SW 1271 (cell line): ENCODE measurements at regions not wholly inside any gene's neighbourhood (a gene's known extent, or its start where the extent isn't known, plus 50 kb on each side); places are given as distances from the start of the nearest gene placed in this dataset.

Experiments
- DNase-seq, 2 experiments: peaks; one replicate each; lab custom pipeline; 2025; lab: John Stamatoyannopoulos, UW

DNA sequence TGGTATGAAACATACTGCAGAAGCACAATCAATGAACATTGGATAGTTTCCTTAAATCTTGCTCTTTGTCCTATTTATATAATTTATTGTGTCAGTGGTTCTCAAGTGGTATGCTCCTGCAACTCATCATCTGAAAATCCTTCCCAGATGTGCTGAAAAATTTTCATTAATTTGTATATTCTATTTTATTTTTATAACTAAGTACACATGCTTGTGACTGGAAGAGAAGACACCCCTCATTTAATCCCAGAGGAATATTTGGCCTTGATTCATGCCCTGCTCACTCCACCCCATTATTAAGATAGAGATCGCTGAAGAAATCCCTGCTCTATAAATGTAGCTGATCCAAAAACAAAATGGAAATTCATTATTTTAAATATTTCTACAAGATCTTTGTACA is 870.5 kb upstream of the CXADR start:
- DNase-seq = no peak

DNA sequence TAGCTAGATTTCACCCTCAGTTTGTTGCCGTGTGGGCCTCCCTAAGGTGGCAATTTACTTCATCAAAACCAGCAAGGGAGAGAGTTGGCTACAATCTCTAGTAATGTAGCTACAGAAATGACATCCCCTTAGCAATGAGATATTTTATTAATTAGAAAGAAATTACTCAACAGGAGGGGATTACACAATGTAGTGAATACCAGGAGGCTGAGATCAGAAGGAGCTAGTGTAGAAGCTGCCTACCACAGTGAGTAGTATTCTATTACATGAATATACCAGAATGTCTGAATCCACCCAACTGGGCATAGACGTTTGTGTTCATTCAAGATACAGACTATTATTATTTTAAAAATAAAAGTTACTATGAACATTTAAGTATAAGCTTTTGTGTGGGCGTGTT is 868.2 kb upstream of the CXADR start:
- DNase-seq = no peak

DNA sequence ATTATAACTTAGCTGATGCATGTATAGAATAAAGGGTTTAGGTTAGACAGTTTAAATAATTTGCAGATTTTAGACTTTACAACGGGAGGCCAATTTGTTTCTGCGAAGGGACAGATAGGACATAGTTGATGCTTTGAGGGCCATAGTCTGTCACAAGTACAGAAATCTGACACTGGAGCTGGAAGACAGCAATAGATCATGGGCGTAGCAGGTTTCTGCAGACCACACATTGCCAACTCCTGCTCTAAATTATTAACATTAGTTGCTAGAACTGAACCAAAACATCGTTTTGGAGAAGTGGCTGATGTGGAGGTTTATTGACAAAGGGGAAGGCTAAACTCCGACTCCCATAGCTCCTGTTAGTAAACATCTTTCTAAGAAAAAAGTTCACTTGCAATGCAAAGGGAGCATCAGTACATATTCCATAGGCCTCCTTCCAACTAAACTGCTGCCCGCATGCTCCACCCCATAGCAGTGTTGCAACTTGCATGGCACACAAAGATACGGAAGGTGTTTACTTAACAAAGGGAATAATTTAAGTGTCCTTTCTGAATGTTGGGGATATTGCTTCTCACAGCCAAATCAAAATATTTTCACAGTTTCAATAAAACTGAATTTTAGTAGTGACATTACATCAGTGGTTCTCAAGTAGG is 862.0 kb upstream of the CXADR start:
- no peak for DNase-seq

DNA sequence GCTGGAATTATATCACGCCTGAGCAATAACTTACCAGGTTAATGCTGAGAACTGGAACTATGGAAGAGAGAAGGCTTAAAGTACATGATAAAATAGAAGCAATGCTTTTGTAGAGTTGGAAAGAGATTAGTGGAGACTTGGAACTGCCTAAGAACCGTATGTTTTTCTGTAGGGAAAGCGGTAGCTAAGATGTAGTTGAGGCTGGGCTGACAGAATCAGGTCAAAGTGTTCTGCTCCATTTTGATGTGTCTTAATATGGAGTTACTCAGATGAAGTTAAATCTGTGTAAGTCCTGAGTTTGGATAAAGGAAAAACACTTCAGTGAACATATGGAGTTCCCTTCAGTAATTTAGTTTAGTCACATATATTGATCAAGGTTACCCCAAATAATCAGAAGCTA is 860.9 kb upstream of the CXADR start:
- DNase-seq = no peak

DNA sequence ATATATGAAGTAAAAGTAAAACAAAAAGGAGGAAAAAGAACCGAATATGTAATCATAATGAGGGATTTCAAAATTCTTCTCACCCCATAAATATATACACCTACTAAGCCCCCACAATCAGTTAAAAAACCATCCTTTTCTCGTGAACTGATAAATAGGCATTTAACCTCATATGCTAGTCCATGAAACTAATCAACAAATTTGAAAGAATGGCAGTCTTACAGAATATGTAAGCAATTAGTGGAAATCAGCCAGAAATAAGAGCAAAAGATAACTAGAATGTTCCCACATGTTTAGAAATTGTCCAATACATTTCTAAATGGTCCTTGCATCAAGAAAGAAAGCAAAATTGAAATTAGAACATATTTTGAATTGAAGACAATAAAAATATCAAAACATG is 849.4 kb upstream of the CXADR start:
- DNase-seq = no peak

DNA sequence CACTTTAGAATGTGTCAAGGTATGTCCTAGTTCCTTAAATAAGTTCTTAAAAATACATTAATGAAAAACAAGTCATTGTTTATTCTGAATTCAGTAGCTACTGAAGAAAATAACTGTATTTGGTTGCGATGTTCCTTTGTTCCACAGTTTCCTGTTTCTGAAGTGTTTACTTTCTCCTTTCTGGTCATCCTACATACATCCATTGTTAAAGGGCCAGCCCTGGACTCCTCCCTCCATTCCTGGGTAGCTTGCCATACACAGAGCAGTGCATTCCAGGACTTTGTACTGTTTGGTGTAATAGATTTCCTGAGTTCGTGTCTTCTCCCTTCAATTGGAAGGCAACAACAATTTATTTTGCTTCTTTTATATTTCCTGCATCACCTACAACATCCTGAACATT is 845.4 kb upstream of the CXADR start:
- DNase-seq = no peak

DNA sequence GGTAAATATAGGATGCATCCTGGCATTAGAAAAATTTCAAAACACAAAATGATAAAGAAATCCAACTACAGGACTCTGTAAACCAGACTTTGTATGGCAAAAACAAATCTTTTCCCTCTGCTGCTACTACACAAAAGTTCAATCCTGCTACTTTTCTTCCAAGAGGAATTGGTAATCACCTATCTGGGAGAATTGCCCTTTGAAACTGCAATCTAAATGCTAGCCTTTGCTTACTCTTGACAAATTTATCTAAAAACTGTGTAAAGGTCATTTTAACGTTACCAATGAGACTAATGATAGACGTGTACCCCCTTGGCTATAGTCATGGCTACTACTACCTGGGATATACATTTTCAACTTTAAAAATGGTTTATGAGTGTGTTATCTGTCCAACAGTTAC is 837.9 kb upstream of the CXADR start:
- DNase-seq = no peak

DNA sequence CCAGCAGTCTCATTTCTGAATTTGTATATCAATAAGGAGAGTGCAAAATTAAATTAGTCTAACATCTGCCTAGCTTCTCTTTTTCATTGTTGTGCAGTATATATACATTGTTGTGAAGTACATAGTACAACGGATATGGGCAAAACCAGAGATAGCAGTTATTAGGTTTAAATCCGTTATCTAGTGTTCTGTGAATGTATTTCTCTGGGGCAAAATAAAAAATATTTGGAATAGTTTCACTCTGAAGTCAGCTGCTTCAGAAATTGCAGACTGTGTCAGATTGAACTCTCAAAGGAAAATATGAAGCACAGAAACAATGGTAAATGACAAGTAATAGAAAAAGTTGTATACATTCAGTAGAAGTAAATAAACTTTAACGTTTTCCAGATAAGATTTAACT is 836.5 kb upstream of the CXADR start:
- DNase-seq = no peak

DNA sequence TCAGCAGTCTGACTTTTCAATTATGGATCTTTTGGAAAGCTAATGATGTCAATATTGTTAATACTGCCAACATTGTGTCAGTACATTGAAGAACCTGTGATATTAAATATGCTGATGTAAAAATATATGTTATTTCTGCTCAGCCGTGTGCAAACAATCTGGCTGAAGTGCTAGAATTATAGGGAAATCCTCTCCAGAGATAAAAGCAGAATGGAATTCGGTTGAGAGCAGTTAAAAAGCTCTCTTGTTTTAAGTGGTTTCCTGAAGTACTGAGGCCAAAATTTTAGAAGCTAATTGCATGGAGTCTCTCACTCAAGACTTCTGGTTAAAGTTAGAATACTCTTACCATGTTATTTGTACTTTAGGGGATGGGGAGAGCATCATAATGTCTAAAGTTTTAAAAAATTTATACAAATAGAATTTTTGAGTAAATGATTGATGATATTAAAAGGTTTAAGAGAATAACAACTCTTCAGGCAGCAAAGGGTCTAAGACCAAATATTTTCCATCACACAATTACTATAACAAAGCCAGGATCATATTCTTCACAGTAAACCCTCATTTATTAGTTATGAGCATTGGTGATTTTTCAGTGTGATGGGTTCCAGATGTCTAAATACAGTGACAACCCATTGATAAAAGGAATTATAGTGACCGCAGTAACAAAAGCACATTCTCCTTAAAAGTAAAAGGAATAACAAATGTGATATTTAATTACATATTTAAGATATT is 834.2 kb upstream of the CXADR start:
- DNase-seq = no peak

DNA sequence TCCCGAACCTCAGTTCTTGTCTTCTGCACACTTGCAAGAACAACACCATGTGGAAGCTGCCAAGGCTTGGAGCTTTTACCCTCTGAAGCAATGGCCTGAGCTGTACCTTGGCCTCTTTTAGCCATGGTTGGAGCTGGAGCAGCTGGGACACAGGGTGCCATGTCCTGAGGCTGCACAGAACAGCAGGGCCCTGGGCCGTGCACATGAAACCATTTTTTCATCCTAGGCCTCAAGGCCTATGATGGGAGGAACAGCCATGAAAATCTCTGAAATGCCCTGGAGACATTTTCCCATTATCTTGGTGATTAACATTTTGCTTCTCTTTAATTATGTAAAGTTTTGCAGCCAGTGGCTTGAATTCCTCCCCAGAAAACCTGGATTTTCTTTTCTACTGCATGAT is 817.8 kb upstream of the CXADR start:
- no peak for DNase-seq

DNA sequence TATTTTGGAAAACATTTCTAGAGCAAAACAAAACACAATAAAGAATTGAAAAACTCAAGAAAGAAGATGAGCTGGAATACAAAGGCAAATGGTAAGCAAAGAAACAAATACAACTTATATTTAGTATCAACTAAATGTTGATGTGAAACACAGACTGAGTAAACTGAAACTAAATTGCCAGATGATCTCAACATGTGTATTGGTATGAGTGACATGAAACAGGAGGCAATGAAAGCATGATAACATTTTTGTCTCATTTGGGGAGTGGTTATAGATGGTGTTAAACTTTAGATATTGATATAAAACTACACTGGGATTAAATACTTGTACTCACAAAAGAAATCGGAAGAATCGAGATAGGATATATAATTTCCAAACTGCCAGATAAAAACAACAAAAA is 805.6 kb upstream of the CXADR start:
- no peak for DNase-seq

DNA sequence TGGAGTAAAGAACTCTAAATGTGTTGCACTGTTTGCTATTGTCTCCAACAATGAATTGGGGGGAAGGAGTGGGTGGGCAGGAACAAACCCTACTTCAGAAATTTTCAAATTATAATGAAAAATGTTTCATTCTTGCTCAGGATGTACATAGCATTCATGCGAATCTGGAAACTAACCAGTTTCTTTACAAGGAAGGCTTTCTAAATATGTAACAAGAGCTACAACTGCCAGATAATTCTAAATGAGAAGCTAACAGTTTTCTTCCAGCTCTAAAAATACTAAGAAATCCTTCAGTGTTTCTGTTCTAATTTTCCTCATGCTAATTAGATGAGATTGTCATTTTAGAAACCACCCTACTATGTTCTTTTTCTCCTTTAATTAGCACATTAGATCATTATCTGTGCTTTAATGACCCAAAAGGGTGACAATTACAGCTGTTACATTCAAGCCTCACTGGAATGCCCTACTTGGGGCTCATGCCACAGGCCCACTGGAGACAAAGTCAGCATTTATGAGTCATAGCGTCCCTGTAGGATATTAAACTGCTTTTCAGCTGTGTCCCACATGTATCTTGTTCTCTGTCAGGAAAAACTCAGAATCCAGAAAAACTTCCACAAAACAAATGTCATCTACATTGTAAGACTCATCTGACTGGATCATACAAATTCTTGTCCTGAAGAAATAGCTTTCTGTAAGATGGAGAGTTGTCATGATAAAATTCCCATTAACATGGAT is 804.6 kb upstream of the CXADR start:
- no peak for DNase-seq

DNA sequence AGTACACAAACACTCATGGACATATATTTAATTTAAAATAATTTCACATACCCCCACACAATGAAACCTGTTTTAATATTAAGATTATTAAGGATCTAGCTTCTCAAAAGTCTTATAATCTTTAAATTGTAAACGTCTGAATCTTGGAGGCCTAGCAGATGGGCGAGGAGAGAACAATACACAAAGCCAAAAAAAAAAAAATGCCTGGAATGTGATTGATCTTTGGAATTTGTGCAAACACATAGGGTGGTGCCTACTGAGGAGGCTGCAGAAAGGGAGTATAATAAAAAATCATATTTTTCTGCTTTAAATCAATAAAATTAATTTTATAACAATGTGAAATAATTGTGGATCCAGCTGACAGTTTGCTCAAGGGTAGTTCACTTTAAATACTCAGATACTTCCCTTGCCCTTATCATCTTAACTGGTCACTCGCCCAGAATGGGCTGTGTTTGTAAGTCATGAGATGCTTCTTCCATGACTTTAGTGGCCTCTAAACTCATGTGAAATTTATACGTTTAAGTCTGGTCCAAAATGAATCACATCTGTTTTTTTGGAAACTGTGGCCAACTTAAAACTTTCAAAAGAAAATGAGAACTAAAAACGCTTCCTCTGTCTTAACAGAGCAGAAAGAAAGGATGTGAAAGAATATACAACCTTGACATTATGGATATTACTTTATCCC is 802.8 kb upstream of the CXADR start:
- DNase-seq = no peak

DNA sequence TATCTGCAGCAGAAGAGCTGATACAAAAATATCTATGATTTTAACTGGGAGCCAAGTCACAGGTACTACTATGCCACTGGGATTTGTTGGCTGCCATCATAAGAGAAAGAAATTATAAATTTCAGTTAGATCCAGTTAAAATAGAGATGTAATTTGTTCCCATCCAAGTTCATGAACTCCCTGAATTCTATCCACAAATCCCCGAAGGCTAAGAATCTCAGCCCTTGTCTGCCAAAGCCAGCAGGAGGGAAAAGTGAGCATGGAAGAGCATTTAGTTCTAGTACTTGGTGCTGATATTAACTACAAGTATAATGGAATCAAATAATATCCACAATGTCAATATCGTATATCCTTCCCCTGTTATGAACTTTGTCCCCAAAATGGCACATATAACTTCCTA is 801.1 kb upstream of the CXADR start:
- no peak for DNase-seq

DNA sequence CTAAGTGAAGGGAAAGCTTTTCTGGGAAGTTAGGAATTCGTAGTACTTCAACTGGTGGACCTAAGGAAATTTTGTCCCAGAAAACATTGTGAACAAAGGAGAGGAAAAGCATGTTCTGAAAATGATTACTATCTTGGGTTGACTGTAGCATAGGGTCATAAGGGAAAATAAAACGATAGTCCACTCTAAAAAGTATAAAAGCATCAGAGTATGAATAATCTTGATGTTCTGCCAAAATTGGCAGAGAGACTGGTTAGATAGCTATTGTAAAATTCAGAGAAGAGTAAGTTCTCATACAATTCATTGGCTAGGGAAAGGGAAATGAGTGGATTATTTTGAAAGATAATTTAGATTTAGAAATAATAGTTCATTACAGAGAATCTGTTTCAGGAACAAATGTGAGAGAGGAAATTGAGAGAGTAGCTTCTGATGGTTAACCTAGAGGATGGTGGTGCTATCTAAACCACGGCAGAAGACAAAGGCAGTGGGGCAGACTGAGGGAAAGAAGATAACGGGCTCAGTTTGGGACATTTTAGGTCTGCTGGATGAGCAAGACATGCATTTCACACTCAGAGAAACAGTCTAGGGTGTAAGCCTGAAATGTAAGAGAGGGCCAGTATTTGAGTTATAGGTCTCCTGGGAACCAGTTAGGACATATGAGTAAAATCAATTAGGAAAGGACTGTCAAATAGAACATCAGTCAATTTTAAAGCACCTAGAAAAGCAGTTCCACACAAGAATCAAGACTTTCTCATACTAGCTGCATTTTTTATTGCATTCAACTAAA is 799.3 kb upstream of the CXADR start:
- no peak for DNase-seq

DNA sequence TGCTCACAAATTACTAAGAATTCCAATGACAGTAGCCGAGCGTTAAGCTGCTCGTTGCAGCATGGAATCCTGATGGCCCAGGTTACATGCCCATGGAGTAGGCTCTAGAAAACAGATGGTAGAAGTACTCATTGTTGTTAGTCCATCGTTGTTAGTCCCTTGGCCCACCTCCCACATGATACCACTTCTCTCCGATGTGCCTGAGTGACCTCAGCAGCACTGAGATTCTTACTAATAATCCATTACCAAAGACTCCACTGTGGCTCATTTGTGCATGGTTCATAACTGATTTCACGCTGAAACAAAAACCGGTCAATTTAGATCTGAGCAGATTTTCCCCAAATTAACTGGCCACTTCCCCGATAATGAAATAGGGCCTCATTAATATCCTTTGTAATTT is 772.3 kb upstream of the CXADR start:
- no peak for DNase-seq

DNA sequence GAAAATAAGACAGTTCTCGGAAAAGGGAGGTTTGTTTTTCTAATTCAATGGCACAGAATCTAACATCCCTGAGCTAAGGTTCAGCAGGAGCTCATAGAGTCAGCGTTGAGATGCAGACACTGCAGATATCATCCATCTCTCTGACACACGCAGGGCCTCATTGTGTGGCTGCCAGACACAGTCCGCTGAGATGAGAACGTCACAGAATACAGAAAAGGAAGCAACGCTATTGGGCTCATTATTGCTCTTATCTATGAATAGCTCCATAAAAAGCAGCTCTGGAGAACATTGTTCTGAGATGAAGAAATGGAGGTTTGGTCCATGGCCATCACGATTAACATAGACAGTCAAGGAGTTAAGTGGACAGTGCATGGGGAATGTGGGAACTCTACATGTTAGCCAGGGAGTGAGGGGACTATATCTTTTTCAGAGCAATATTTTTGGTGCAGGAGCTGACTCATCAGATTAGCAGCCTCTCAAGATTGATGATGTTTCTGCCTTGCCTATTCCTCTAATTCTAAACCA is 771.6 kb upstream of the CXADR start:
- no peak for DNase-seq

DNA sequence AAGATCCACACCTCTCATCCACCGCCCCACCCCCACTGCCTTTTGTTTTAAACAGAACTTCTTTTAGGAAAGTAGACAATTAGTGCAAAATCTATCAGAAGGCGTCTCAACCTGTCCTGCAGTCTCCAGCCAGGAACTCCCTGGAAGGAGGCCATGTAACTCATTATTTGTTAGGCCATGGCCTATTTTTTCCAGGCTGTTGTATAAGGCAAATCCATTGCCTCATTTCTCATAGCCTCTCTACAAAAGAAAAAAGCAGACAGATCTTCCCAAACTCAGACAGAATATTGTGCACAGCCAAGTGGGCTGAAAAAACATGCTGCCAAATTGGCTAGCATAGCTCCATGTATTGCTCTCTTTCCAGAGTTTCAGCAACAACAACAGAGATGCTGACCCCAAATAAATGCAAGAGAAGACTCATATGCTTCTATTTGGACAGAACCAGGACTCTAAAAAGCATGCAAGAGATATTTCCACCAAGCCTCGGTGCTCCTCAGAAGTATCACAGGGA is 770.7 kb upstream of the CXADR start:
- DNase-seq = no peak

DNA sequence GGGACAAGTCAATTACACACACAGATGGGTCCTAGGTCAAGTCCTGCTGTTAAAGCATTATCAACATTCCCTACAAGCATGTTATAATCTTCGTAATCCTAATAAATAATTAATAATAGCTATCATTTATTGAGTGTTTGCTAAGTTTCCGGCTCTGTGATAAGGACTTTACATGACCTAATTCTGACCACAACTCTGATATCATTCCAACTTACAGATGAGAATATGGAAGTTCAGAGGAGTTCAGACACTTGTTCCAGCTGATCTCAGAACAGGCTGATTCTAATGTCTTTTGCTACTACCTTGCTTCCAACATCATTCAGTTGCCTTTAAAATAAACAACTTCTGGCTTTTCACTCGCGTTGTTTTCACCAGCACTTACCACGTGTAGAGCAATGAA is 770.1 kb upstream of the CXADR start:
- DNase-seq = no peak

DNA sequence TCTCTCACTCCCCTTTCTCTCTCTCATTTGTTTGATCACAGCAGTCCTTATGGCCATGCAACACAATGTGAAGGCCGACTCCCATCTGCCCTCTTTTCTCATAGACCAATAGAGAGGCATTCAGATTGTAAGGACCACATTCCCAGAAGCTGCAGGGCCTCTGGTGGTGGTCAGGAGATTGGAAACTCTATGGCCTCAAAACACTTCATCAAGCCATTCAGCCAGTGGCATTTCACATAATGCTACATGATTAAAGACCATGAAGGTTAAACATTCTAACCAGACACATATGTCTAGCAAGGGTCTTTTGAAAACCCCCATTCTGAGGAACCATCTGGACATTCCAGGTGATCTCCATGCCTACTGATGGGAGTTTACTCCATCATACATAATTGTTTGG is 769.5 kb upstream of the CXADR start:
- DNase-seq = no peak

DNA sequence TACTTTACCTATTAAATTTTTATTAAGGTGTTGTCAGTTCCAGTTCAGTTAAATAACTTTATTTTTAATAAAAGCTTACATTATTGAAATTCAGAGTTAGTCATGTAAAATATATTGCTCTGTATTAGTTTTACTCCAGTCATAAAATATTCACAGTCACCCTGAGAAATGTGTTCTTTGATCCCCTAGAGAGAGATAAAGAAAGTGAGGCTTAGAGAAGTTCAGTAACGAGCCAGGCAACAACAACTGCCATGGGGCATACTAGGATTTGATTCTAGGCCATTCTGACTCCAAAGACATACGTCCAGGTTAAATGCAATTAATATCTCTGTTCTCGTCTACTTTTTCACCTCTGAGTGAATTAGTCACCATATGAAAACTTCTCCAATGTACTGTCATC is 761.9 kb upstream of the CXADR start:
- no peak for DNase-seq
